ENCODE measurements at regions not wholly inside any gene's neighbourhood (a gene's known extent, or its start where the extent isn't known, plus 50 kb on each side); places are given as distances from the start of the nearest gene placed in this dataset.

DNA sequence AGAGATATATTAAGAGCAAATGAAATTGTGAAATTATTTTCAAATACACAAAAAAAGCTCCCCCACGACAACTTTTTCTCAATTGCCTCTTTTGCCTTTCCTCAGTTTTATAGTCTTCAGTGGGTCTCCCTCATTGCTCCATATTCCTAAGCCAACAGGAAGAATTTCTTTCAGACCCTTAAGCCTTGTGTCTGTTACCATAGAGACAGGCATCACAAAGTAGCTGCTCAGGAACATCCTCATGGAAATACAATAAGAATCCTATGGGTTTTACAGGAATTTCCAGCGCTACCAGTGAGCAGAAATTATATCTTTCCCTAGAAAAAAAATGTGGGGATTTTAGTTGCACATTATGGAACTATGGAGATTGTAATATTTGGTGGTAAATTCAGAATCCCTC lies 121.9 kb upstream of the DMD start:
- no peak for TF ChIP-seq POLR2A (IDR thresholded peaks at IDR 0.05)
- TF ChIP-seq, protein P1, sequence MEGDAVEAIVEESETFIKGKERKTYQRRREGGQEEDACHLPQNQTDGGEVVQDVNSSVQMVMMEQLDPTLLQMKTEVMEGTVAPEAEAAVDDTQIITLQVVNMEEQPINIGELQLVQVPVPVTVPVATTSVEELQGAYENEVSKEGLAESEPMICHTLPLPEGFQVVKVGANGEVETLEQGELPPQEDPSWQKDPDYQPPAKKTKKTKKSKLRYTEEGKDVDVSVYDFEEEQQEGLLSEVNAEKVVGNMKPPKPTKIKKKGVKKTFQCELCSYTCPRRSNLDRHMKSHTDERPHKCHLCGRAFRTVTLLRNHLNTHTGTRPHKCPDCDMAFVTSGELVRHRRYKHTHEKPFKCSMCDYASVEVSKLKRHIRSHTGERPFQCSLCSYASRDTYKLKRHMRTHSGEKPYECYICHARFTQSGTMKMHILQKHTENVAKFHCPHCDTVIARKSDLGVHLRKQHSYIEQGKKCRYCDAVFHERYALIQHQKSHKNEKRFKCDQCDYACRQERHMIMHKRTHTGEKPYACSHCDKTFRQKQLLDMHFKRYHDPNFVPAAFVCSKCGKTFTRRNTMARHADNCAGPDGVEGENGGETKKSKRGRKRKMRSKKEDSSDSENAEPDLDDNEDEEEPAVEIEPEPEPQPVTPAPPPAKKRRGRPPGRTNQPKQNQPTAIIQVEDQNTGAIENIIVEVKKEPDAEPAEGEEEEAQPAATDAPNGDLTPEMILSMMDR (IDR thresholded peaks at IDR 0.05): no peak
- intact Hi-C loops (cut with DNase I; ENCODE audit: low total_unique reads): loop anchor here (10.0 kb wide), 1 partner anchor 798 kb away; no protein-coding TSS in a partner anchor
- no peak for DNase-seq (ENCODE audit: low spot score in 2 of 2)
- no peak overlapping the region for H3K4me3 ChIP-seq (ENCODE audit: low read depth, poor library complexity, severe bottlenecking)
- WGBS, 2 donors: 61 to 93% methylated on average over 2 of the region's 2 CpGs

DNA sequence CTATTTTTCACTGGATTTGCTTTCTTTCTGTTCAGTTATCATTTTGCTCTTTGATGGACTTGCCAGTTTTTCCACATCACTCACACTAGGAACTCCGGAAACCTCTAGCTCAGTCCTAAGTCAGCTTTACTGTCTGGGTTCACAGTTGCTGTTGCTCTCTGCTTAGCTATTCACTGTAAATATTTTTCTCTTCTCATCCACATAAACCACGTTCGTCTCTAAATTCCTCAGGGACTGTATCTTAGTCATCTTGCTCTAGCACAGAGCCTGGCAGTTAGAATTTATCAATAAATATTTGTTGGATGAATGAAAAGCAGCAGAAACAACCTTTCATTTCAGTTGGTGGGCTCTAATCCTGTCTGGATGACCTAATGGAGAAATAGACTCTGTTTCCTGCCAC lies 119.4 kb upstream of the DMD start:
- intact Hi-C loops (cut with DNase I; ENCODE audit: low total_unique reads): loop anchor here (10.0 kb wide), 1 partner anchor 796 kb away; no protein-coding TSS in a partner anchor
- no peak overlapping the region for H3K4me3 ChIP-seq (ENCODE audit: low read depth, poor library complexity, severe bottlenecking)
- TF ChIP-seq, protein P1 (IDR thresholded peaks at IDR 0.05): no peak
- TF ChIP-seq POLR2A (IDR thresholded peaks at IDR 0.05): no peak
- DNase-seq (ENCODE audit: low spot score in 2 of 2): no peak
- 38 to 81% methylated on average over 3 of the region's 3 CpGs for WGBS, 2 donors

DNA sequence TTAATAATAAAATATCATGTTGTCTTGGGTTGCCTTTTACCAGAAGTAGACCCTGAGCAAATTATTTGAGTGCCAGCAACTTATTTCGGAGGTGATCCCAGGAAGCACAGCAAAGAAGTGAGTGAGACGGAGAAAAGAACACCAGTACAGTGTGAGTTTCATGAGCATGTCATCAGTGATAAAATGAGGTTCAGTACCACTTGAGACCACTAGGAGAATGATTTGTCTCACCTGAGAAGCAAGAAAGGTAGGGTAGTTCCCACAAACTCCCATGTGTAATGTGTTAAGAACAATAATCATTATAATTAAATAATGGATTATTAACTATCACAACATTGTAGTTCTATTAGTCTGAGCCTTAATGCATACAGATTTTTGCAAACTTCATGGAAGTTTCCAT lies 112.8 kb upstream of the DMD start:
- 76 to 96% methylated on average over 2 of the region's 2 CpGs for WGBS, 2 donors
- TF ChIP-seq, protein P1 (IDR thresholded peaks at IDR 0.05): no peak
- TF ChIP-seq POLR2A (IDR thresholded peaks at IDR 0.05): no peak
- H3K4me3 ChIP-seq (ENCODE audit: low read depth, poor library complexity, severe bottlenecking): no peak overlapping the region
- intact Hi-C loops (cut with DNase I; ENCODE audit: low total_unique reads): no loop called here
- DNase-seq (ENCODE audit: low spot score in 2 of 2): no peak

DNA sequence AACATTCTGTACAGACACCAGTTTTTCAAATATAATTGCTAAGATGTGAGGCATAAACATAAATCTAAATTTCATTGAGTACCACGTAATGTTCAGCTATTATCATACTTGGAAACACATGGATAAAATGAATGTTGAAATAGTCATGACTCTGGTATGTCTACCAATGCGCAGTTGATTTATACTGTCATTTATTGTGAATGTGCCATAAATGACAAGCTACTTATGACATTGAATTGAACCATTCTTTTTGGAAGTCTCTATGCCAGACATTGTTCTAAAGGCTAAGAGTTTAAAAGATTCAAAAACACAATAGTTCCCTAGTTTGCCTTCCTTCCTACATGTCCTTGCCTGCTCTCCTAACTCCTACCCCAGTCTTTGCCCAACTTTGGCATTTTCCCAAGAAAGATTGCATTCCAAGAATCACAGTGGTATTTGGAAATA lies 96.6 kb upstream of the DMD start:
- H3K4me3 ChIP-seq (ENCODE audit: low read depth, poor library complexity, severe bottlenecking): no peak overlapping the region
- intact Hi-C loops (cut with DNase I; ENCODE audit: low total_unique reads): no loop called here
- TF ChIP-seq, protein P1 (IDR thresholded peaks at IDR 0.05): no peak
- TF ChIP-seq POLR2A (IDR thresholded peaks at IDR 0.05): no peak
- no peak for DNase-seq (ENCODE audit: low spot score in 2 of 2)
- 27 to 34% methylated on average over 2 of the region's 2 CpGs for WGBS, 2 donors

DNA sequence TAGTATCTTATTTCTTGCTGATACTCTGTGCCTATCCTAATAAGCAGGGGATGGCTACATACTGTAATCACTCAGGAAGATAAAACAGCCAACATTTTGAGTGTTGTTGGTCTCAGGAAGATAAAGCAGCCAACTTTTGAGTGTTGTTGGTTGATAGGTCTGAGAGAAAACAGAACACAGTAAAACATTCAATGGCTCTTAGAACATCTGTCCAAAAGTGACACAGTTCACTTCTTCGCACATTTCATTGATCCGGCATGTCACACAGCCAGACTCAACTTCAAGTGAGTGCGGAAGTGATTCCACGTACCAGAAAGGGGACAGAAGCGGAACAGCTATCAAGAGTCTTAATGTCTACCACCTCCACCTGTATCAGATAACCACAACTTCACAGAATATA lies 87.3 kb upstream of the DMD start:
- no peak for DNase-seq (ENCODE audit: low spot score in 2 of 2)
- no peak overlapping the region for H3K4me3 ChIP-seq (ENCODE audit: low read depth, poor library complexity, severe bottlenecking)
- 92 to 94% methylated on average over 5 of the region's 5 CpGs for WGBS, 2 donors
- TF ChIP-seq, protein P1 (IDR thresholded peaks at IDR 0.05): no peak
- TF ChIP-seq POLR2A (IDR thresholded peaks at IDR 0.05): no peak
- intact Hi-C loops (cut with DNase I; ENCODE audit: low total_unique reads): no loop called here

DNA sequence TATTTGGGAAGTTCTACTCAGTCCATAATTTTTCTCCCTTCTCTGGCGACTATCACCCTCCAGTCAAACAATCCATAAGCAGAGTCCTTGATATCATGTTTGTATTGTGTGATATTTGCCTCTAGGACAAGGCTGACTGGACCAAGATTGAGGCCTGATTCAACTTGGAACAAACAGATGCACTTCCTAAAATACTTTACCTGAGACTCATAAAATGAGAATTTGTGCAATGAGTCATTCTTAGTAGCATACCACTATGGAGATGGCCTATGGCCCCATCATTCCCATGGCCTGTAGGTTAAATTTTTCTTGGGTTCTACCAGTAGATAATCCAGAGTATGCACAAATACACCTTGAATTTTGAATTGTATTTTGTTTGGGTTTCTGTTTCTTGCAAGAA lies 74.2 kb upstream of the DMD start:
- no peak for DNase-seq (ENCODE audit: low spot score in 2 of 2)
- TF ChIP-seq, protein P1 (IDR thresholded peaks at IDR 0.05): no peak
- no peak for TF ChIP-seq POLR2A (IDR thresholded peaks at IDR 0.05)
- WGBS, 2 donors: 70 to 83% methylated on average over 1 of the region's 1 CpG
- intact Hi-C loops (cut with DNase I; ENCODE audit: low total_unique reads): no loop called here
- no peak overlapping the region for H3K4me3 ChIP-seq (ENCODE audit: low read depth, poor library complexity, severe bottlenecking)
